Stimulated activated CD4-positive, alpha-beta T cell treated with anti-CD3 and anti-CD28 coated beads, Interleukin-2, amount 100 ng/mL, for 24 hours (primary cell): ENCODE measurements at regions not wholly inside any gene's neighbourhood (a gene's known extent, or its start where the extent isn't known, plus 50 kb on each side); places are given as distances from the start of the nearest gene placed in this dataset.

Experiments used
- DNase-seq, 2 donors: peaks; one replicate each; pipeline ENCODE4 v3.0.0-alpha.2; 2020

GRCh38 chr5:68352166-68352565 lies 136.6 kb downstream of the PIK3R1 start:
- DNase-seq, result no peak

GRCh38 chr5:68353605-68354004 lies 138.0 kb downstream of the PIK3R1 start:
- DNase-seq, result no peak

GRCh38 chr5:68354315-68354714 lies 138.8 kb downstream of the PIK3R1 start:
- DNase-seq, result no peak

- no peak for DNase-seq
These were observed 140.7 kb downstream of the PIK3R1 start for GRCh38 chr5:68356216-68356615.

- DNase-seq, result no peak
These were observed 141.1 kb downstream of the PIK3R1 start for GRCh38 chr5:68356623-68357022.

GRCh38 chr5:68359699-68360098 lies 144.1 kb downstream of the PIK3R1 start:
- DNase-seq, result no peak

- no peak for DNase-seq
These were observed 146.8 kb downstream of the PIK3R1 start for GRCh38 chr5:68362331-68362730.

GRCh38 chr5:68365889-68366288 lies 150.3 kb downstream of the PIK3R1 start:
- DNase-seq, result no peak

- no peak for DNase-seq
These were observed 151.7 kb downstream of the PIK3R1 start for GRCh38 chr5:68367287-68367686.

- no peak for DNase-seq
These were observed 152.2 kb downstream of the PIK3R1 start for GRCh38 chr5:68367717-68368116.

GRCh38 chr5:68368311-68369022 lies 152.9 kb downstream of the PIK3R1 start:
- DNase-seq, result peak in 1 of 2 donors; percentile 2

GRCh38 chr5:68369023-68369359 lies 153.4 kb downstream of the PIK3R1 start:
- no peak for DNase-seq

GRCh38 chr5:68369457-68370125 lies 154.0 kb downstream of the PIK3R1 start:
- DNase-seq, result peak; percentile 34 to 53

GRCh38 chr5:68370196-68370595 lies 154.6 kb downstream of the PIK3R1 start:
- no peak for DNase-seq

GRCh38 chr5:68371607-68372006 lies 156.1 kb downstream of the PIK3R1 start:
- no peak for DNase-seq

- DNase-seq, result no peak
These were observed 156.6 kb downstream of the PIK3R1 start for GRCh38 chr5:68372161-68372560.

- no peak for DNase-seq
These were observed 157.5 kb downstream of the PIK3R1 start for GRCh38 chr5:68373050-68373449.

- no peak for DNase-seq
These were observed 159.4 kb downstream of the PIK3R1 start for GRCh38 chr5:68374796-68375518.

- no peak for DNase-seq
These were observed 160.0 kb downstream of the PIK3R1 start for GRCh38 chr5:68375540-68375939.

GRCh38 chr5:68376935-68377334 lies 161.4 kb downstream of the PIK3R1 start:
- DNase-seq, result no peak

GRCh38 chr5:68377733-68378132 lies 162.2 kb downstream of the PIK3R1 start:
- no peak for DNase-seq

GRCh38 chr5:68378204-68378820 lies 162.8 kb downstream of the PIK3R1 start:
- DNase-seq, result no peak

- DNase-seq, result no peak
These were observed 163.9 kb downstream of the PIK3R1 start for GRCh38 chr5:68379275-68380036.
